HG03439 (cell line): ENCODE measurements at regions not wholly inside any gene's neighbourhood (a gene's known extent, or its start where the extent isn't known, plus 50 kb on each side); places are given as distances from the start of the nearest gene placed in this dataset.

Experiments
- ATAC-seq: cut with Tn5 transposase; IDR thresholded peaks from one replicate; pipeline ENCODE4 v1.9.1; 2021; ENCODE audit warnings: mild to moderate bottlenecking, moderate library complexity; ENCODE audit not compliant: unreplicated experiment

DNA sequence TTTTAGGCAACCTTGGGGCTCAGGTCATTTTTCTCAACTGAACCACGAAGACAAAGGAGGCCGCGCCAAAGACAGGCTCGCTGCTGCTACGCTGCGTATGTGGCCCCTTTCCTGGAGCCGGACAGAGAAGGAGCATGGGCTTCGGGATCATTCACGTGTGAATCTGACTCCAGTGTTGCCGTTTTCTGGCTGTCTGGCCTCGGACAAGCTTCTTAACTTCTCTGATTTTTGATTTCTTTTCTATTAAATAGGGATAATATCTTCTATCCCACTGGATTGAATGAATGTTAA is 50.8 kb upstream of the ZNF366 start:
- ATAC-seq = no peak

DNA sequence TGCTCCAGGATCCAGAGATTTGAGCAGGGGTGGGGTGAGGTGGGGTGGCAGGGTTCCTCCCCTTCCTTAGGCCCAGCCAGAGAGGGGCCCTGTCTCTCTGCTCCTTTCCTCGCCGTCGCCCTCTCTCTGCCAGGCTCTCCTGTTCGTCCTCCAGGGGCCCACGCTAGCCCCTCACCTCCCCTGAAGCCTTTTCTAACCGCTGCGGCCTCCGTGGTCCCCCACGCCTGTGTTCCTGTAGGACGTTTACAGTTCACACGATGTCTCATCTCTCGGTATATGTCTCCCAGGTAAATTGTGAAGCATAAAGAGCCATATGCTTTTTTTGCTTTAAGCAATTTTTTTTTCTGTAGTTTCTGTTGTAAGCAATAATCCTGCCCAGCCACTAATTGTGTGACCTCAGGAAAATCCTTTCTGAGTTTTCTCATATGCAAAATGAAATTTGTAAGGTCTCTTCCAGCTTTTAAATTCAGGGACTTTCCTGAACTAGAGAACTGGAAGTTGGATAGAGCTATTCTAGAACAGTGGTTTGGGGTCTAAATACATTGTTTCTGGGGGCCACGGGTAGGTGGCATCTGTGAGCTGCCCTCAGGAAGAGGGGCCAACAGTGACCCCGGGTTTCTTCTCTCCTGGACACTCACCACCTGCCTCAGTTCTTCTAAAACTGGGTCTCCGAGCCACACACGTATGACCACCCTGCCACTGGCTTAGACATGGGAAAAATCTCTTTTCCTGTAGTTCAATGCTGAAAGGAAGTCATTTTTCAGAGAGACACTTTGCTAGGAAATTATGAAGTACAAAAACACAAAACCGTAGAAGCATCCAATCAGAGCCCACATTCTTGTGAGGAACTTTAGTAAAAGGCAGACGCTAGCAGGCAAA is 50.2 kb upstream of the ZNF366 start:
- no peak for ATAC-seq
